ENCODE measurements at regions not wholly inside any gene's neighbourhood (a gene's known extent, or its start where the extent isn't known, plus 50 kb on each side); places are given as distances from the start of the nearest gene placed in this dataset.
A peak's percentile ranks its signal among the peaks of the same experiment; 100 is the strongest.

GRCh38 chr22:49213731-49214352 is 613.8 kb downstream of the BRD1 start:
- Histone ChIP-seq H3K27ac (ENCODE audit: poor library complexity, severe bottlenecking) (no peak overlapping the region), H3K4me1 (ENCODE audit: insufficient read depth, poor library complexity, severe bottlenecking) (no peaks in the 10 kb centered on the region), H3K36me3 (ENCODE audit: low read depth) (no peaks in the 10 kb centered on the region), H3K9me3 (ENCODE audit: severe bottlenecking) (peaks cover 2% of the 10 kb centered on the region), H3K27me3 (ENCODE audit: insufficient read depth, poor library complexity, severe bottlenecking) (no peaks in the 10 kb centered on the region), H3K4me3 (ENCODE audit: severe bottlenecking) (no peak overlapping the region)
- DNase-seq (ENCODE audit: low spot score) (no peak), ATAC-seq (ENCODE audit: low read depth) (no peak)
- no peak for TF ChIP-seq CTCF (IDR thresholded peaks at IDR 0.05; ENCODE audit: poor library complexity, severe bottlenecking)

GRCh38 chr22:49212466-49212865 is 615.2 kb downstream of the BRD1 start:
- no peaks in the 10 kb centered on the region for H3K4me1 ChIP-seq (ENCODE audit: insufficient read depth, poor library complexity, severe bottlenecking)
- H3K36me3 ChIP-seq (ENCODE audit: low read depth), result no peaks in the 10 kb centered on the region
- peak; percentile 26 for DNase-seq (ENCODE audit: low spot score)
- no peaks in the 10 kb centered on the region for H3K27me3 ChIP-seq (ENCODE audit: insufficient read depth, poor library complexity, severe bottlenecking)
- no peak overlapping the region for H3K4me3 ChIP-seq (ENCODE audit: severe bottlenecking)
- ATAC-seq (ENCODE audit: low read depth), result no peak
- no peak for TF ChIP-seq CTCF (IDR thresholded peaks at IDR 0.05; ENCODE audit: poor library complexity, severe bottlenecking)
- no peak overlapping the region for H3K27ac ChIP-seq (ENCODE audit: poor library complexity, severe bottlenecking)
- peaks cover 2% of the 10 kb centered on the region for H3K9me3 ChIP-seq (ENCODE audit: severe bottlenecking)

- Histone ChIP-seq H3K9me3 (ENCODE audit: severe bottlenecking) (peaks cover 2% of the 10 kb centered on the region), H3K27me3 (ENCODE audit: insufficient read depth, poor library complexity, severe bottlenecking) (no peaks in the 10 kb centered on the region), H3K4me1 (ENCODE audit: insufficient read depth, poor library complexity, severe bottlenecking) (no peaks in the 10 kb centered on the region), H3K27ac (ENCODE audit: poor library complexity, severe bottlenecking) (no peak overlapping the region), H3K36me3 (ENCODE audit: low read depth) (no peaks in the 10 kb centered on the region), H3K4me3 (ENCODE audit: severe bottlenecking) (no peak overlapping the region)
- DNase-seq (ENCODE audit: low spot score) (no peak), ATAC-seq (ENCODE audit: low read depth) (no peak)
- TF ChIP-seq CTCF (IDR thresholded peaks at IDR 0.05; ENCODE audit: poor library complexity, severe bottlenecking), result no peak
Measured at GRCh38 chr22:49212002-49212401, 615.7 kb downstream of the BRD1 start.

- no peaks in the 10 kb centered on the region for H3K27me3 ChIP-seq (ENCODE audit: insufficient read depth, poor library complexity, severe bottlenecking)
- ATAC-seq (ENCODE audit: low read depth) (no peak), DNase-seq (ENCODE audit: low spot score) (no peak)
- TF ChIP-seq CTCF (IDR thresholded peaks at IDR 0.05; ENCODE audit: poor library complexity, severe bottlenecking), result no peak
- H3K36me3 ChIP-seq (ENCODE audit: low read depth), result no peaks in the 10 kb centered on the region
- H3K27ac ChIP-seq (ENCODE audit: poor library complexity, severe bottlenecking), result no peak overlapping the region
- peaks cover 2% of the 10 kb centered on the region for H3K9me3 ChIP-seq (ENCODE audit: severe bottlenecking)
- no peak overlapping the region for H3K4me3 ChIP-seq (ENCODE audit: severe bottlenecking)
- no peaks in the 10 kb centered on the region for H3K4me1 ChIP-seq (ENCODE audit: insufficient read depth, poor library complexity, severe bottlenecking)
Measured at GRCh38 chr22:49211176-49211575, 616.5 kb downstream of the BRD1 start.

- Histone ChIP-seq H3K4me1 (ENCODE audit: insufficient read depth, poor library complexity, severe bottlenecking) (no peaks in the 10 kb centered on the region), H3K9me3 (ENCODE audit: severe bottlenecking) (peaks cover 2% of the 10 kb centered on the region), H3K36me3 (ENCODE audit: low read depth) (no peaks in the 10 kb centered on the region), H3K27ac (ENCODE audit: poor library complexity, severe bottlenecking) (no peak overlapping the region), H3K4me3 (ENCODE audit: severe bottlenecking) (no peak overlapping the region), H3K27me3 (ENCODE audit: insufficient read depth, poor library complexity, severe bottlenecking) (no peaks in the 10 kb centered on the region)
- no peak for TF ChIP-seq CTCF (IDR thresholded peaks at IDR 0.05; ENCODE audit: poor library complexity, severe bottlenecking)
- no peak for ATAC-seq (ENCODE audit: low read depth)
- no peak for DNase-seq (ENCODE audit: low spot score)
Measured at GRCh38 chr22:49210606-49211005, 617.1 kb downstream of the BRD1 start.
